ENCODE measurements at regions not wholly inside any gene's neighbourhood (a gene's known extent, or its start where the extent isn't known, plus 50 kb on each side); places are given as distances from the start of the nearest gene placed in this dataset.

- no peaks in the 10 kb centered on the region for H3K4me1 ChIP-seq (ENCODE audit: control insufficient read depth, low read length)
- no peak overlapping the region for H3K27ac ChIP-seq (ENCODE audit: low read depth, low read length)
- H3K36me3 ChIP-seq (ENCODE audit: control insufficient read depth, low read length): no peaks in the 10 kb centered on the region
- no peaks in the 10 kb centered on the region for H3K27me3 ChIP-seq (ENCODE audit: control insufficient read depth, low read length)
- no peak overlapping the region for H3K4me3 ChIP-seq (ENCODE audit: low read length)
- H3F3A ChIP-seq (ENCODE audit: control insufficient read depth, insufficient read depth): no peaks in the 10 kb centered on the region
- H3K4me2 ChIP-seq (ENCODE audit: low read length): no peak overlapping the region
- no peaks in the 10 kb centered on the region for H3K9me2 ChIP-seq (replicated peaks; ENCODE audit: control insufficient read depth, low read length)
- TF ChIP-seq EZH2phosphoT487 (IDR thresholded peaks at IDR 0.05; ENCODE audit: borderline replicate concordance, low read length): no peak
- TF ChIP-seq CTCF (IDR thresholded peaks at IDR 0.05; ENCODE audit: low read depth, low read length, poor library complexity, severe bottlenecking): no peak
- H3K9me3 ChIP-seq (ENCODE audit: control insufficient read depth, insufficient read depth, low read length): no peaks in the 10 kb centered on the region
- no peaks in the 10 kb centered on the region for H3K79me2 ChIP-seq (ENCODE audit: control insufficient read depth, low read length)
- no peaks in the 10 kb centered on the region for H4K20me1 ChIP-seq (ENCODE audit: control insufficient read depth, insufficient read depth, low read depth, low read length)
Measured at GRCh38 chr13:104074326-104074725, 1008.1 kb upstream of the SLC10A2 start.

DNA sequence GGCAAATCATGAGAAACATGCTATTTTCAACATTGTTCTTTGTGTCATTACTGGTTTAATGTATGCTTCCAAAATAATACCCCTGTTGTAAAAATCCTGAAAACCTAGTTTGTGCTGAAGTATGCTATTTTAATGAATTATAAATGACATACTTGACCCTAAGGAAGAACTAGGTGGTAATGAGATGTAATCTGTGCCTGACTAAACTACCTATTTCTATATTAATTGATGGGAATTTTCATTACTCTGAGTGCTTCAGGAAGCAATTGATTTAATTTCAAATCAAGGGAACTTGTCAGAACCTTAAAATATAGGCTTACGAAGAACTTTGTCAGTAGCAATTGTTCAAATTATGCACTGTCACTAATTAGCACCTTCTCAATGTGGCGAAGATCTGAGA lies 1005.6 kb upstream of the SLC10A2 start:
- TF ChIP-seq CTCF (IDR thresholded peaks at IDR 0.05; ENCODE audit: low read depth, low read length, poor library complexity, severe bottlenecking) (no peak), EZH2phosphoT487 (IDR thresholded peaks at IDR 0.05; ENCODE audit: borderline replicate concordance, low read length) (no peak)
- Histone ChIP-seq H4K20me1 (ENCODE audit: control insufficient read depth, insufficient read depth, low read depth, low read length) (no peaks in the 10 kb centered on the region), H3K4me2 (ENCODE audit: low read length) (no peak overlapping the region), H3K79me2 (ENCODE audit: control insufficient read depth, low read length) (no peaks in the 10 kb centered on the region), H3K36me3 (ENCODE audit: control insufficient read depth, low read length) (no peaks in the 10 kb centered on the region), H3F3A (ENCODE audit: control insufficient read depth, insufficient read depth) (no peaks in the 10 kb centered on the region), H3K4me1 (ENCODE audit: control insufficient read depth, low read length) (no peaks in the 10 kb centered on the region), H3K9me2 (replicated peaks; ENCODE audit: control insufficient read depth, low read length) (no peaks in the 10 kb centered on the region), H3K9me3 (ENCODE audit: control insufficient read depth, insufficient read depth, low read length) (no peaks in the 10 kb centered on the region), H3K4me3 (ENCODE audit: low read length) (no peak overlapping the region), H3K27me3 (ENCODE audit: control insufficient read depth, low read length) (no peaks in the 10 kb centered on the region), H3K27ac (ENCODE audit: low read depth, low read length) (no peak overlapping the region)

DNA sequence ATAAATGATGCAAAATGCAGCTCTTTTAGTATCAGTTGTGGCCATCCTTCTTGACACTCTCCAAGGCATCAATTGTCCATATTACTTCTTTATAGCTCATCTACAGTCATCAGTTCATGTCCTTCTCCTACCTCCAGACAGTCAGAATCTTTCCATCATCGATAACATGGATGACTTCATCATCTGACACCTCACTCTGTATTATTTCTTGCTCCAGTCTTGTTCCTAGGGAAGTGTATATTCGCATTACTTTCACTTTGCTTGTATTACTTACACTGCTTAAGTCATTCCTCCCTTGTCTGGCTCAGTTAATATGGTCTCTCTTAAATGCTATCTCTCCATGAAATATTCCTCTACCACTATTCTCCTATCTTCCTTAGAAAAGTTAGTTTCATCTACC lies 999.1 kb upstream of the SLC10A2 start:
- no peaks in the 10 kb centered on the region for H3K4me1 ChIP-seq (ENCODE audit: control insufficient read depth, low read length)
- H3K4me2 ChIP-seq (ENCODE audit: low read length): no peak overlapping the region
- H3K4me3 ChIP-seq (ENCODE audit: low read length): no peak overlapping the region
- no peaks in the 10 kb centered on the region for H3F3A ChIP-seq (ENCODE audit: control insufficient read depth, insufficient read depth)
- no peak overlapping the region for H3K27ac ChIP-seq (ENCODE audit: low read depth, low read length)
- H3K27me3 ChIP-seq (ENCODE audit: control insufficient read depth, low read length): no peaks in the 10 kb centered on the region
- no peaks in the 10 kb centered on the region for H3K36me3 ChIP-seq (ENCODE audit: control insufficient read depth, low read length)
- no peaks in the 10 kb centered on the region for H3K9me3 ChIP-seq (ENCODE audit: control insufficient read depth, insufficient read depth, low read length)
- no peaks in the 10 kb centered on the region for H3K9me2 ChIP-seq (replicated peaks; ENCODE audit: control insufficient read depth, low read length)
- no peaks in the 10 kb centered on the region for H3K79me2 ChIP-seq (ENCODE audit: control insufficient read depth, low read length)
- TF ChIP-seq CTCF (IDR thresholded peaks at IDR 0.05; ENCODE audit: low read depth, low read length, poor library complexity, severe bottlenecking) (no peak), EZH2phosphoT487 (IDR thresholded peaks at IDR 0.05; ENCODE audit: borderline replicate concordance, low read length) (no peak)
- no peaks in the 10 kb centered on the region for H4K20me1 ChIP-seq (ENCODE audit: control insufficient read depth, insufficient read depth, low read depth, low read length)

DNA sequence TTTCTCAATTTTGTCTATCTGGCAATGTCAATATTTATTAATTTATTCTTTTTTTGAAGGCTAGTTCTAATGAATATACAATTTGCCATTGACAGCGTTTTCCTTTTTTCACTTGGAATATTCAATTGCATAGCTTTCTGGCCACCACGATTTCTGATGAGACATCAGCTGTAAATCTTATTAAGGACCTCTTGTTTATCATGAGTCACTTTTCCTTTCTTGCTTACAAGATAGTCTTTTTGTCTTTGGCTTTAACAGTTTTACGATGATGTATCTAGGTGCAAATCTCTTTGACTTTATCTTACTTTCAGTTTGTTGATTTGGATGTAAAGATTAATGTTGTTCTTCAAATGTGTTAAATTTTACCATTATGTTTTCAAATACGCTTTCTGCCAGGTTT lies 991.6 kb upstream of the SLC10A2 start:
- Histone ChIP-seq H3K9me2 (replicated peaks; ENCODE audit: control insufficient read depth, low read length) (no peaks in the 10 kb centered on the region), H3K27me3 (ENCODE audit: control insufficient read depth, low read length) (no peaks in the 10 kb centered on the region), H3K79me2 (ENCODE audit: control insufficient read depth, low read length) (no peaks in the 10 kb centered on the region), H3K9me3 (ENCODE audit: control insufficient read depth, insufficient read depth, low read length) (no peaks in the 10 kb centered on the region), H3K4me2 (ENCODE audit: low read length) (no peak overlapping the region), H3K4me1 (ENCODE audit: control insufficient read depth, low read length) (no peaks in the 10 kb centered on the region), H3F3A (ENCODE audit: control insufficient read depth, insufficient read depth) (no peaks in the 10 kb centered on the region), H3K27ac (ENCODE audit: low read depth, low read length) (no peak overlapping the region), H3K4me3 (ENCODE audit: low read length) (no peak overlapping the region), H4K20me1 (ENCODE audit: control insufficient read depth, insufficient read depth, low read depth, low read length) (no peaks in the 10 kb centered on the region), H3K36me3 (ENCODE audit: control insufficient read depth, low read length) (no peaks in the 10 kb centered on the region)
- TF ChIP-seq EZH2phosphoT487 (IDR thresholded peaks at IDR 0.05; ENCODE audit: borderline replicate concordance, low read length): no peak
- no peak for TF ChIP-seq CTCF (IDR thresholded peaks at IDR 0.05; ENCODE audit: low read depth, low read length, poor library complexity, severe bottlenecking)
